GM12878 (cell line): ENCODE measurements at regions not wholly inside any gene's neighbourhood (a gene's known extent, or its start where the extent isn't known, plus 50 kb on each side); places are given as distances from the start of the nearest gene placed in this dataset.

Experiments used
- ATAC-seq: fragments of 200-7000 bp; cut with Tn5 transposase; 3 replicates; pipeline ENCODE4 v1.9.1; 2020; ENCODE audit warnings: mild to moderate bottlenecking, moderate library complexity
- BruUV-seq: library from RNA; stranded (reverse); fragments of 400-500 nt; replicated peaks from 2 replicates; lab custom pipeline; 2021; lab: Mats Ljungman, UMichigan
- CTCF ChIA-PET: fragments of 300-600 bp; sonication (Branson Sonifier 250); formaldehyde crosslinking; extraction: SDS; loops from one replicate; lab custom pipeline; 2021; ENCODE audit warnings: inconsistent platforms; lab: Yijun Ruan, JAX
- POLR2A ChIA-PET: fragments of 350-600 bp; formaldehyde crosslinking; extraction: SDS; loops from one replicate; lab custom pipeline; 2021; ENCODE audit warnings: inconsistent platforms; lab: Charles Lee
- RAD21 ChIA-PET: fragments of 300-600 bp; sonication (Branson Sonifier 250); formaldehyde crosslinking; loops from one replicate; lab custom pipeline; 2023; ENCODE audit warnings: antibody characterized with exemption; ENCODE audit not compliant: unreplicated experiment; lab: Charles Lee
- SMC1A ChIA-PET: fragments of 300-600 bp; sonication (Branson Sonifier 250); formaldehyde crosslinking; loops from one replicate; lab custom pipeline; 2023; ENCODE audit not compliant: unreplicated experiment, uncharacterized antibody; lab: Charles Lee
- DNase-seq: peaks from one replicate; pipeline ENCODE4 v3.0.0-alpha.2; 2011; ENCODE audit warnings: low read depth, low spot score
- FAIRE-seq: peaks from 3 replicates; lab custom pipeline; 2011; peaks lifted over from hg19 to GRCh38; lab: Jason Lieb, UNC
- H2AFZ ChIP-seq: 2 replicates; pipeline ENCODE4 v1.6.0; 2011; ENCODE audit warnings: low read depth, low read length, control low read depth; ENCODE audit not compliant: control insufficient read depth
- H3K27ac ChIP-seq: 2 replicates; pipeline ENCODE4 v1.5.1; 2011; ENCODE audit warnings: control low read depth; ENCODE audit not compliant: control insufficient read depth, insufficient read depth
- H3K27me3 ChIP-seq, 2 experiments: replicated peaks in 1 of 2; 2 replicates each; pipeline versions ENCODE4 v1.6.0 to v1.6.1; 2011; ENCODE audit warnings: low read length in 1 of 2; ENCODE audit not compliant: control insufficient read depth in 2 of 2, insufficient read depth in 2 of 2
- H3K36me3 ChIP-seq, 2 experiments: 2 replicates each; pipeline ENCODE4 v1.5.1; 2011; ENCODE audit warnings: low read length in 1 of 2; ENCODE audit not compliant: control insufficient read depth in 2 of 2, insufficient read depth in 2 of 2
- H3K4me1 ChIP-seq: 2 replicates; pipeline ENCODE4 v1.6.1; 2011; ENCODE audit warnings: mild to moderate bottlenecking, low read length, moderate library complexity, mixed read lengths; ENCODE audit not compliant: control insufficient read depth, insufficient read depth
- H3K4me2 ChIP-seq: 2 replicates; pipeline ENCODE4 v1.6.0; 2011; ENCODE audit warnings: control low read depth; ENCODE audit not compliant: control insufficient read depth, insufficient read depth
- H3K4me3 ChIP-seq: fragments of 200-600 bp; sonication (generic); 2 replicates; pipeline ENCODE4 v1.5.1; 2016
- H3K79me2 ChIP-seq: 2 replicates; pipeline ENCODE4 v1.6.0; 2011; ENCODE audit warnings: low read length; ENCODE audit not compliant: control insufficient read depth, insufficient read depth
- H3K9ac ChIP-seq: 2 replicates; pipeline ENCODE4 v1.8.0; 2011; ENCODE audit warnings: low read length, control low read depth, mixed read lengths; ENCODE audit not compliant: control insufficient read depth, insufficient read depth
- H3K9me3 ChIP-seq: replicated peaks from 3 replicates; pipeline ENCODE4 v1.5.1; 2011; ENCODE audit warnings: mild to moderate bottlenecking, low read length; ENCODE audit not compliant: control insufficient read depth, insufficient read depth
- H4K20me1 ChIP-seq: 2 replicates; pipeline ENCODE4 v1.6.0; 2011; ENCODE audit not compliant: control insufficient read depth, insufficient read depth
- BRCA1 ChIP-seq: IDR thresholded peaks from 2 replicates; pipeline ENCODE4 v1.6.1; 2011; ENCODE audit warnings: low read depth, low read length, improper control_type of control experiment
- CHD2 ChIP-seq: IDR thresholded peaks from 2 replicates; pipeline ENCODE4 v1.6.1; 2011; ENCODE audit warnings: low read depth, low read length, improper control_type of control experiment, borderline replicate concordance
- CTCF ChIP-seq, 3 experiments: IDR thresholded peaks in 2 of 3; conservative IDR thresholded peaks in 1 of 3; 2 replicates each; pipeline ENCODE4 v1.5.1; 2011; ENCODE audit warnings: low read depth in 3 of 3, low read length in 3 of 3, mild to moderate bottlenecking in 3 of 3, control low read depth in 2 of 3, moderate library complexity in 2 of 3, inconsistent platforms in 1 of 3, mixed read lengths in 1 of 3; ENCODE audit not compliant: control insufficient read depth in 2 of 3, insufficient read depth in 1 of 3; ENCODE audit errors: extremely low read depth in 1 of 3
- EP300 ChIP-seq, 2 experiments: fragments of 150-350 bp in 1 of 2; IDR thresholded peaks; 2 replicates each; pipeline ENCODE4 v1.6.1; 2011 to 2012; ENCODE audit warnings: low read depth in 2 of 2, low read length in 2 of 2, borderline replicate concordance in 1 of 2, improper control_type of control experiment in 1 of 2, inconsistent platforms in 1 of 2; ENCODE audit not compliant: control insufficient read depth in 1 of 2
- MTA2 ChIP-seq: fragments of 450-650 bp; IDR thresholded peaks from 2 replicates; pipeline ENCODE4 v1.6.1; 2016; ENCODE audit warnings: low read depth, mild to moderate bottlenecking, moderate library complexity
- NR2C2 ChIP-seq: IDR thresholded peaks from 2 replicates; pipeline ENCODE4 v1.6.1; 2011; ENCODE audit warnings: borderline replicate concordance, low read depth; ENCODE audit not compliant: control insufficient read depth, insufficient read length
- PBX3 ChIP-seq: IDR thresholded peaks from 2 replicates; pipeline ENCODE4 v1.6.1; 2011; ENCODE audit warnings: mild to moderate bottlenecking, low read depth, low read length, moderate library complexity; ENCODE audit not compliant: insufficient replicate concordance
- RAD21 ChIP-seq: IDR thresholded peaks from 2 replicates; pipeline ENCODE4 v1.6.1; 2011; ENCODE audit warnings: mild to moderate bottlenecking, low read depth, low read length, moderate library complexity; ENCODE audit not compliant: insufficient read depth
- SMARCA5 ChIP-seq: fragments of 450-650 bp; IDR thresholded peaks from 2 replicates; pipeline ENCODE4 v1.6.1; 2017; ENCODE audit warnings: mild to moderate bottlenecking
- SPI1 ChIP-seq: IDR thresholded peaks from 2 replicates; pipeline ENCODE4 v1.6.1; 2011; ENCODE audit warnings: low read depth, mild to moderate bottlenecking, low read length, moderate library complexity, borderline replicate concordance; ENCODE audit not compliant: insufficient read depth
- SUZ12 ChIP-seq: fragments of 200-600 bp; sonication (generic); IDR thresholded peaks from one replicate; pipeline ENCODE4 v1.6.1; 2018; ENCODE audit warnings: antibody characterized with exemption, mild to moderate bottlenecking; ENCODE audit not compliant: unreplicated experiment
- WGBS: methylation state at CpG from one replicate; pipeline ENCODE4 v1.1.6; 2016; ENCODE audit warnings: low lambda C conversion rate; ENCODE audit not compliant: insufficient replicate concordance, insufficient coverage; ENCODE audit errors: missing lambda C conversion rate; 5-methylcytosine and 5-hydroxymethylcytosine counted together
- in situ Hi-C: fragments of 300-500 bp; cut with MboI; formaldehyde crosslinking; loops from 9 replicates; pipeline ENCODE4 v1.14.3; 2018; ENCODE audit warnings: mixed read lengths
- intact Hi-C: fragments of 100-400 bp; cut with micrococcal nuclease; formaldehyde crosslinking; loops from one replicate; pipeline ENCODE4 v1.14.2; 2022; ENCODE audit not compliant: unreplicated experiment
- TF ChIP-seq, protein P1 (sequence below): fragments of 450-650 bp; IDR thresholded peaks from 2 replicates; pipeline ENCODE4 v1.6.1; 2018; ENCODE audit warnings: borderline replicate concordance, mild to moderate bottlenecking; ENCODE audit not compliant: partially characterized antibody
- TF ChIP-seq, protein P2 (sequence below): fragments of 150-350 bp; IDR thresholded peaks from 2 replicates; pipeline ENCODE4 v1.6.1; 2016; ENCODE audit warnings: low read depth, low read length

DNA sequence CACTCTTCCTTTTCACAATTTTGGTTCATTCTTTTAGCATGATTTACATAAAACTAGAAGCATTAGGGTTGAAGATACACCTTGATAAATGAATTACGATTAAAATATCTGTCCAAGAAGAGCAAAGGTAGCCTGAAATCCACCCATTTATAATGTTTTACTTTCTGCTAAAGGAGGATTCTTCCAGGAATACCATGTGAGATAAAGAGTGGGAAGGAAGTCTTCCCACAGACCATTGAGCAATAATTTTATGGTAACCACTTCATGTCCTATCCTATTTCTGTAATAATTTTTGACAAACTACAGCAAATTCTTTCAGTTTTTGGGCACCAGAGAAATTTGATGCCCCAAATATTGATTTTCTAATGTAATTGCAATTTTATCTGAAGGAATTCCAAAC lies 150.6 kb upstream of the STEAP4 start (continued):
- no peak for TF ChIP-seq RAD21
- no peak for TF ChIP-seq CTCF (IDR thresholded peaks at IDR 0.05 in 2 of 3, conservative IDR thresholded peaks at IDR 0.05 in 1 of 3; ENCODE audit: control insufficient read depth in 2 of 3, extremely low read depth in 1 of 3, insufficient read depth in 1 of 3, low read depth in 3 of 3, low read length in 3 of 3)
- TF ChIP-seq SMARCA5 = no peak
- TF ChIP-seq MTA2 = no peak
- TF ChIP-seq PBX3 = no peak

DNA sequence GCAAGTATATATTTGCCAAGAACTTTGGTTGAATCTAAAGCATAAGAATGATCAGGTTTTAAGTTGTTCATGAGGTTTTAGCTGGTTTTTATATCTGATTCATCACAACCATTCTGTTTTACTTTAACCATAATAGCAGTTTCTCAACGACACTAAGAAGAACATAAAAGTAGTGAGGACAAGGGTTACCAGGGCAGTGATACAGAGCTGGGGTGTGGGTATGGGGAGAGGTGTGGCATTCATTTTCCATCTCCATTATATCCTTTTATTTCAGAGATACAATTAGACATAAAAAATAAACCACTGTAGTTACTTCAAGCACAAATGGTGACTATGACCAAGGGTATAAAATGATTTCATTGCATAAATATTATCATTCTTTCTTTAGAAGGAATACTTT lies 149.8 kb upstream of the STEAP4 start:
- ChIA-PET SMC1A (interaction anchor here (1.1 kb wide), 1 partner anchor 57 kb away, joined by 3 read pairs; no protein-coding TSS in a partner anchor), RAD21 (interaction anchor here (1.3 kb wide), 1 partner anchor 39 kb away, joined by 3 read pairs; no protein-coding TSS in a partner anchor), CTCF (no interaction called here), POLR2A (no interaction called here)
- H3K4me1 ChIP-seq = no peaks in the 10 kb centered on the region
- H3K27me3 ChIP-seq = no peaks in the 10 kb centered on the region
- 5% methylated on average over 1 of the region's 1 CpG for WGBS
- no peak overlapping the region for H2AFZ ChIP-seq
- no peaks in the 10 kb centered on the region for H4K20me1 ChIP-seq
- no peaks in the 10 kb centered on the region for H3K79me2 ChIP-seq
- DNase-seq = no peak
- no peak for FAIRE-seq
- in situ Hi-C loops = no loop called here
- no peak for ATAC-seq
- no peaks in the 10 kb centered on the region for H3K9me3 ChIP-seq
- no peaks in the 10 kb centered on the region for H3K36me3 ChIP-seq
- no peak overlapping the region for H3K27ac ChIP-seq
- H3K4me2 ChIP-seq = no peak overlapping the region
- no TSS peak for BruUV-seq
- H3K4me3 ChIP-seq = no peak overlapping the region
- H3K9ac ChIP-seq = no peak overlapping the region
- intact Hi-C loops = no loop called here
- TF ChIP-seq, protein P1, sequence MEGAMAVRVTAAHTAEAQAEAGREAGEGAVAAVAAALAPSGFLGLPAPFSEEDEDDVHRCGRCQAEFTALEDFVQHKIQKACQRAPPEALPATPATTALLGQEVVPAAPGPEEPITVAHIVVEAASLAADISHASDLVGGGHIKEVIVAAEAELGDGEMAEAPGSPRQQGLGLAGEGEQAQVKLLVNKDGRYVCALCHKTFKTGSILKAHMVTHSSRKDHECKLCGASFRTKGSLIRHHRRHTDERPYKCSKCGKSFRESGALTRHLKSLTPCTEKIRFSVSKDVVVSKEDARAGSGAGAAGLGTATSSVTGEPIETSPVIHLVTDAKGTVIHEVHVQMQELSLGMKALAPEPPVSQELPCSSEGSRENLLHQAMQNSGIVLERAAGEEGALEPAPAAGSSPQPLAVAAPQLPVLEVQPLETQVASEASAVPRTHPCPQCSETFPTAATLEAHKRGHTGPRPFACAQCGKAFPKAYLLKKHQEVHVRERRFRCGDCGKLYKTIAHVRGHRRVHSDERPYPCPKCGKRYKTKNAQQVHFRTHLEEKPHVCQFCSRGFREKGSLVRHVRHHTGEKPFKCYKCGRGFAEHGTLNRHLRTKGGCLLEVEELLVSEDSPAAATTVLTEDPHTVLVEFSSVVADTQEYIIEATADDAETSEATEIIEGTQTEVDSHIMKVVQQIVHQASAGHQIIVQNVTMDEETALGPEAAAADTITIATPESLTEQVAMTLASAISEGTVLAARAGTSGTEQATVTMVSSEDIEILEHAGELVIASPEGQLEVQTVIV = no peak
- no peak for TF ChIP-seq BRCA1
- TF ChIP-seq SPI1 = no peak
- TF ChIP-seq, protein P2, sequence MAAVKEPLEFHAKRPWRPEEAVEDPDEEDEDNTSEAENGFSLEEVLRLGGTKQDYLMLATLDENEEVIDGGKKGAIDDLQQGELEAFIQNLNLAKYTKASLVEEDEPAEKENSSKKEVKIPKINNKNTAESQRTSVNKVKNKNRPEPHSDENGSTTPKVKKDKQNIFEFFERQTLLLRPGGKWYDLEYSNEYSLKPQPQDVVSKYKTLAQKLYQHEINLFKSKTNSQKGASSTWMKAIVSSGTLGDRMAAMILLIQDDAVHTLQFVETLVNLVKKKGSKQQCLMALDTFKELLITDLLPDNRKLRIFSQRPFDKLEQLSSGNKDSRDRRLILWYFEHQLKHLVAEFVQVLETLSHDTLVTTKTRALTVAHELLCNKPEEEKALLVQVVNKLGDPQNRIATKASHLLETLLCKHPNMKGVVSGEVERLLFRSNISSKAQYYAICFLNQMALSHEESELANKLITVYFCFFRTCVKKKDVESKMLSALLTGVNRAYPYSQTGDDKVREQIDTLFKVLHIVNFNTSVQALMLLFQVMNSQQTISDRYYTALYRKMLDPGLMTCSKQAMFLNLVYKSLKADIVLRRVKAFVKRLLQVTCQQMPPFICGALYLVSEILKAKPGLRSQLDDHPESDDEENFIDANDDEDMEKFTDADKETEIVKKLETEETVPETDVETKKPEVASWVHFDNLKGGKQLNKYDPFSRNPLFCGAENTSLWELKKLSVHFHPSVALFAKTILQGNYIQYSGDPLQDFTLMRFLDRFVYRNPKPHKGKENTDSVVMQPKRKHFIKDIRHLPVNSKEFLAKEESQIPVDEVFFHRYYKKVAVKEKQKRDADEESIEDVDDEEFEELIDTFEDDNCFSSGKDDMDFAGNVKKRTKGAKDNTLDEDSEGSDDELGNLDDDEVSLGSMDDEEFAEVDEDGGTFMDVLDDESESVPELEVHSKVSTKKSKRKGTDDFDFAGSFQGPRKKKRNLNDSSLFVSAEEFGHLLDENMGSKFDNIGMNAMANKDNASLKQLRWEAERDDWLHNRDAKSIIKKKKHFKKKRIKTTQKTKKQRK = no peak
- no peak for TF ChIP-seq NR2C2
- TF ChIP-seq EP300 (IDR thresholded peaks at IDR 0.05; ENCODE audit: borderline replicate concordance in 1 of 2, control insufficient read depth in 1 of 2, low read depth in 2 of 2, low read length in 2 of 2) = no peak
- no peak for TF ChIP-seq SUZ12
- TF ChIP-seq RAD21 = no peak
- TF ChIP-seq CHD2 = no peak
